Amygdala (tissue), 56 donors: ENCODE measurements at regions not wholly inside any gene's neighbourhood (a gene's known extent, or its start where the extent isn't known, plus 50 kb on each side); places are given as distances from the start of the nearest gene placed in this dataset.

Experiments used
- DNase-seq, 56 donors: peaks; one replicate each; lab custom pipeline; 2025; lab: John Stamatoyannopoulos, UW

DNA sequence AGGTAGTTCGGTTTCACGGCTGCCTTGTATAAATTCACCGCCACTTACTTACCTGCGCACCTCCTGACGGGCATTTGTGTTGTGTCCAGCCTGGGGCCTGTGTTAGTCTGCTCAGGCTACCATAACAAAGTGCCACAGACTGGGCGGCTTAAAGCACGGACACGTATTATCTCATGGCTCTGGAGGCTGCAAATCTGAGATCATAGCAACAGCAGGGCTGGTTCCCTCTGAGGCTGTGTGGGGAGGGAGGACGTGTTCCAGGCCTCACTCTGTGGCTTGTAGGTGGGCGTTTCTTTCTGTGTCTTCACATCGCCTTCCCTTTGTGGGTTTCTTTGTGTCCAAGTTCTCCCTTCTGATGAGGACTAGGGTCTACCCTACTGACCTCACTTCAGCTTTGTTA is 93.5 kb upstream of the FZD10 start:
- no peak for DNase-seq

- peak in 37 of 56 donors; percentile 2 to 70 (median 19) for DNase-seq
Observed at GRCh38 chr12:130070126-130070611, 92.1 kb upstream of the FZD10 start.

GRCh38 chr12:130073721-130074120 is 88.5 kb upstream of the FZD10 start:
- no peak for DNase-seq

DNA sequence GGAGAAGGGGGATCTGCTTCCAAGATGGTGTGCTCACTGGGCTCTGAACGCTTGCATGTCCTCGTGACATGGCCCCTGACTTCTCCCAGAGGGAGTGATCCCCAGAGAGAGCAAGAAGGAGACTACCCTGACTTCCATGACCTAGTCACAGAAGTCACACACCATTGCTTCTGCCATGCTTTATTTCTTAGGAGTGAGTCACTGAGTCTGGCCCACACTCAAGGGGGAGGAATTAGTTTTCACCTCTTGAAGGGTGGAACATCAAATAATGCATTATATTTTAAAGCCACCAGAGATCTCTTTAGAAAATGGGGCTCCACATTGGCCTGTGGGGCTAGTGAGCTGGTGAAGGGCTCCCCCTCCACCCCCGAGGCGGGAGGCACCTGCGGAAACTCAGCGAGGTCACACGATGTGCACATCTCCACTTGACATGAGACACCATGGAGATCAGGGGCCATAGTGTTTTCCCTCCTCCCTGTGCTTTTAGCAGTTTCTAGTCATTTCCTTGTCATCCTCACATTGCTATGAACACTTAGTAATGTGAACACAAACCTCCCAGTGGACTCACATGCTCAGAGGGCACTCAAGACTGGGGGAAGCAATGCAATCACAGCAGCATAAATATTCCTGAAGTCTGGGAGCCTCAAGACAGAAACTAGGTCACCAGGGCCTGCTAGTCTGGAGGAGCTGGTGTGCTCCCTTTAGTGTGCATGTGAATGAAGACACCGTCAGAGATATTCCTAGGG is 87.4 kb upstream of the FZD10 start:
- DNase-seq = no peak

- peak in 1 of 56 donors; percentile 0 for DNase-seq
Observed at GRCh38 chr12:130075497-130076076, 86.7 kb upstream of the FZD10 start.

DNA sequence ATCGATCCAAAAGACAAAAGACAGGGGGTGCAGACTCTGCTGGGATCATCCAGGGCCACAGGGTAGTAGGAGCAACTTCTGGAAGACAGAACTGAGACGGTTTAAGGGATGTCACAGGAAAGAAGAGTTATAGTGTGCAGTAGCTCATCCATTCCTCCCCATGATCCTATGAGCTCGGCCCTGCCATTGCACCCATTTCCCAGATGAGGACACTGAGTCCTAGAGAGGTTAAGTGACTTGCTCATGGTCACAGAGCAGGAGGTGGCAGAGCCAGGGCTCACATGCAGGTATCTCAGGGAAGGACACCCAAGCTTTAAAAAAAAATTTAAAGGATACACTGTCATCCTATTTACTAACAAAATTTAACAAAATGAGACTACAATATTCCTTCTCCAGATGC is 86.1 kb upstream of the FZD10 start:
- DNase-seq = no peak

DNA sequence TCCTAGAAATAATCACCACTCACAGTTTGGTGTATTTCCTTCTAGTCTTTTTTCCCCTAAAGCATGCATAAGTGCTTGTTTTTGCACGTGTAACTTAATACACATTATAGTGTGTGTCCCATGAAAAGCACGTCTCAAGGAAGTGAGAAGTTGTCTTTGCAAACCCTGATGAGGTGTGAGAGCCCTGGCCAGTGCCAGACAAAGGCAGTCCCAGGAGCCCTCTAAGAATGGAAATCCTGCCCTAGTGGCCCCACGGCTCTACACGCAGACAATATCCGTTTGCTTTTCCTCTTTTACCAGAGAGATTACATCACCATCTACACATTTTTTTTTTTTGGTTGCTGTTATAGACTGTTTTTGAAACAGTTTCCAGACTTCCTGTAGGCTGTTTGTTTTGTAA is 85.5 kb upstream of the FZD10 start:
- no peak for DNase-seq

GRCh38 chr12:130078852-130079251 is 83.4 kb upstream of the FZD10 start:
- no peak for DNase-seq

- DNase-seq = no peak
Observed at GRCh38 chr12:130079279-130079678, 83.0 kb upstream of the FZD10 start.

GRCh38 chr12:130080205-130080604 is 82.1 kb upstream of the FZD10 start:
- DNase-seq = no peak

- DNase-seq = no peak
Observed at GRCh38 chr12:130081117-130081805, 81.0 kb upstream of the FZD10 start.

- no peak for DNase-seq
Observed at GRCh38 chr12:130083002-130083401, 79.3 kb upstream of the FZD10 start.

DNA sequence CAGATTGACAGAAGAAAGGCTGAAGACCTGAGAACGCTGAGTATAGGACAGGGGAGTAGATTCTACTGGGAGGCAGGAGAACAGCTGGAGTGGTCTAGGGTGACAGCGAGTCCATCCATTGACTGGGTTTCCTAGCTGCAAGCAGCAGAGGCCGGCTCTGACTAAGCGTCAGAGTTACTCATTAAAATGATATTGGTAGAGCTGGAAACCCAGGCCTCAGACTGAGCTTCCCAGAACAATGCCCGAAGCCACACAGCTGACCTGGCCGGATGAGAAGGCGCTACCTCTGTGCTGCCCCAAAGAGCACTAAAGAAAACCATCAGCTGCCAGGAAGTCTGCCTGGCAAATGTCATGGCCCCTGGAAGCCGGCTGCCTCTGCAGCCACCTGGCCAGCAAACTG is 78.5 kb upstream of the FZD10 start:
- DNase-seq = no peak

DNA sequence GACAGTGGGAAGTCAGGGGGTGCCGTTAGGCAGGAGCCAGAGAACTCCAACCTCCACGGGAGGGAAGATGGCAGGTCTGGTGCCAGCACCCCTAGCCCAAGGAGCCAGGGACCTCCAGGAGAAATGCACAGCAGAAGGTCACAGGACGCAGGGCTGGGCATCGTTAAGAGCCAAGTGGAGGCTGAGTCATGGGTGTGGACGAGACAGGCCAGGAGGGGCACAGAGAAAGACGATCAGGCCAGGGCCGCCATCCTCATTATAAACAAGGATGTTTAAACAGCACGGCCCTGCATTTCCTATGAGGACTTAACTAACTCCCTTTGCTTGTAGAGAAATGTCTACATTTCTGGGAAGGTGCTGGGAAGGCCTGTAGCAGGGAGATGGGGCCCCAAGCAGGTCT is 77.9 kb upstream of the FZD10 start:
- DNase-seq = no peak

DNA sequence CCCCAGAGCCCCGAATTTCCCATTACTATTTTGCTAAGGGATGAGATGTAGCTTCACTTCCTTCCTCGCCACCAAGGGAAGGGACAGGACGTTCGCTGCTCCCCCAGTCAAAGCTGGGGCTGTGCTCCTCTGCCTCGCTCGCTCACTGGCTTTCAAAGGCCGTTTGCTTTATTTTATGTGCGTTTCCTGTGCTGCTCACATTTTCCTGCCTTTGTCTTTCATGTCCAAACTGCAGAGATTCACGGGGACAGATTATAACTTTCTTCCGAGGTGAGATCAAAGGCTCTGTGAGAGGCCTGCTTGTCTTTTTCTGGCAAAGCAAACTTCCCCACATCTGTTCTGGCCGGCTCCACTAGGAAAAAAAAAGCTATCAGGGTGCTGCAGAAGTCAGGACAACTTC is 76.0 kb upstream of the FZD10 start:
- DNase-seq = no peak

DNA sequence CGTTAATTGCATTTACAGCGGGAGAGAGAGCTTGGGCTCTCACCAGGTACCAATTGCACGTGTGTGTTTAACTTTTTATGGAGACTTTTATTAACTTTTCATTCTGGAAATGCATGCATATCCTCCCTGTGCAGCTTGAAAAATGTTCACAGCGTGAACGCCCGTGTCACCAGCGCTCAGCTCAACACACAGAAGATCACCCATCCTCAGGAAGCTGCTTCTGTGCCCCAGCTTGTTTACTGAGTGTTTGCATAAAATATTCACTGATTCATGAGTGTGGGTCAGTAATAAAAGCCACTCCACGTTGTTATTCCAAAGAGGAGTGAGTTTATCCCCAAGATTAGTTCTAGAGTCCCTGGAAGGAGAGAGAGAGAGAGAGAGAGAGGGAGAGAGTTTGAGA is 75.5 kb upstream of the FZD10 start:
- DNase-seq = no peak

GRCh38 chr12:130087222-130087621 is 75.0 kb upstream of the FZD10 start:
- no peak for DNase-seq

DNA sequence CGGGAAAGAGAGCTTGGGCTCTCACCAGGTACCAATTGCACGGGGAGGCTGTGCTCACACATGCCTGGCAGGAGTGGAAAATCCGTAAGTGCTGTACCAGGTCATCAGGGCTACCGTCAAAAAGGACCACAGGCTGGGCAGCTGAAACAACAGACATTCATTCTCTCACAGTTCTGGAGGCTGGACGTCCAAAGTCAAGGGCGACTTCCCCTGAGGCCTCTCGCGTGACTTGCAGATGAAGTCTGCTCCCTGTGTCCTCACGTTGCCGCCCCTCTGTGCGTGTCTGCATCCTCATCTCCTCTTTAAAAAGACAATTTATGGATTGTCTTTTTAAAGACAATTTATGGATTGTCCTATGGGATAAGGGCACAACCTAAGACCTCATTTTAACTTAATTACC is 73.8 kb upstream of the FZD10 start:
- no peak for DNase-seq

DNA sequence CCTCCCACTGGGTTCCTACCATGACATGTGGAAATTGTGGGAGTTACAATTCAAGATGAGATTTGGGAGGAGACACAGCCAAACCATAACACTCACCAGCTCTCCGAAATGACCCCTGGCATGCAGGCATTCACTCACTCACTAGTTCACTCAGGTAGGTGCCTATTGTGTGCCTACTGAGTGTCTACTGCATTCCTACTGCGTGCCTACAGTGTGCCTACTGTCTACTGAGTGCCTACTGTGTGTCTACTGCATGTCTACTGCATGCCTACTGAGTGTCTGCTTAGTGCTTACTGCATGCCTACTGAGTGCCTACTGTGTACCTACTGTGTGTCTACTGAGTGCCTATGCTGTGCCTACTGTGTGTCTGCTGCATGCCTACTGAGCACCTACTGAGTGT is 71.7 kb upstream of the FZD10 start:
- DNase-seq = no peak

DNA sequence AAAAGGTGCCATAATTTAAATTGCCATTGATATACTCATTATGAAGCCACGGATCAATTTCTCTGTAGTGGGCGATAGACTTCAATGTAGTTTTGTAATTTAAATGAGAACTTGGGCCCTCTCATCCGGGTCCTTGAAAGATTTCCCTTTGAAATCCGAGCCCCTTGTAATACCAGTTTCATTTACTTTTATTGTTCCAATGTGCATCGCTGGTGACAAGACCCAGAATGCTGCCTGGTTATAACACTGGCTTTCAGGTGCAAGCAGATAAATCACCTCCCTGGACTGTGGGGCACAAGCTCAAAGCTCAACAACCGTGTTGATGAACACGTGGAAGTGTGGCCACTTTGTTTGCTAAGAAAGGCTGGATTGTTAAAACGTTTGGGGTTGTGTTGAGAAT is 68.9 kb upstream of the FZD10 start:
- no peak for DNase-seq

DNA sequence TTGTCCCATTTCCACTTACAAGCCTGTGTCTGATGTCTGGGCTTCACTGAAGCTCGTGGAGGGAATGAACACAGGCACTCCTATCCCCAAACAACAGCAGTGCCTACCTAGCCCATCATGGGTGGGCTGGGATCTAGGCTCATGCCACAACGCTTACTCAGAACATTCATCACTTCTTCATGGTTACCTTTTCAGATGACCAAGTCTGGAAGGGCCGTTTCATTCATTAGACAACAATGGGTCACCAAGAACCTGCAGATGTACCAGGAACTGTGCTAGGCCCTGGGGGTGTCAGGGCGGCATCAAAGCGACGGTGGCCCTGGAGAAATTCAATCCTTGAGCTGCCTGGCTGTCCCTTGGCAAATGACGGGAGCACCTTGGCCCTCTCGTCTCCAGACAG is 64.9 kb upstream of the FZD10 start:
- no peak for DNase-seq

DNA sequence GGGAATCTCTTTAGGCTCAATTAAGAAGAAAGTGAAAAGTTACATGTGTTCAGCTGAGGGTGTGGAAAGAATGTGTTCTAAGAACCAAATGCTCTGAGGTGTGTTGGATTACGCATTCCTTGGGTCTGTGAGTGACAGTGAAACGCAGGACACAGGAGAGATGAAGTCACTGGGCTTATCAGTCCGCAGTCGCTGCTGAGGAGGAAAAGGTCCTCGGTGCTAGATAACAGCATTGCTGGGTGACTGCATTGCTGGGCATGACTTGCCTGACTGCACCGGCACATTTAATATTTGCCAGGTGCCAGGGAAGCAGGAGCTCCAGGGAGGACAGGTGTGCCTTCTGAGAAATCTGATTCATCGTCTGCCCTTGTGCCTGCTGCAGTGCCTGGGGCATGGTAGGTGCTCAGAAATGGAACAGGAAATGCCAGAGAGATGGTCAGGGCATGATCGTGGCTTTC is 64.4 kb upstream of the FZD10 start:
- no peak for DNase-seq
